H54 (cell line): ENCODE measurements at regions not wholly inside any gene's neighbourhood (a gene's known extent, or its start where the extent isn't known, plus 50 kb on each side); places are given as distances from the start of the nearest gene placed in this dataset.
A peak's percentile ranks its signal among the peaks of the same experiment; 100 is the strongest.

Experiments
- DNase-seq: peaks from one replicate; pipeline ENCODE4 v3.0.0; 2011; ENCODE audit warnings: low spot score, mixed read lengths; ENCODE audit not compliant: insufficient read length
- FAIRE-seq: peaks from 3 replicates; lab custom pipeline; 2011; peaks lifted over from hg19 to GRCh38; lab: Jason Lieb, UNC
- POLR2A ChIP-seq: IDR thresholded peaks from 2 replicates; pipeline ENCODE4 v1.6.1; 2011; ENCODE audit warnings: low read depth, mild to moderate bottlenecking, low read length

GRCh38 chr3:178302966-178303930, 233.0 kb upstream of the KCNMB2 start:
- no peak for DNase-seq
- no peak for FAIRE-seq
- TF ChIP-seq POLR2A = no peak

GRCh38 chr3:178304758-178305467, 231.3 kb upstream of the KCNMB2 start:
- FAIRE-seq (no peak), DNase-seq (peak; percentile 7)
- TF ChIP-seq POLR2A = no peak

- no peak for TF ChIP-seq POLR2A
- DNase-seq = no peak
- no peak for FAIRE-seq
Measured at GRCh38 chr3:178306432-178307115, 229.7 kb upstream of the KCNMB2 start.

GRCh38 chr3:178308771-178309170, 227.5 kb upstream of the KCNMB2 start:
- peak; percentile 77 for FAIRE-seq
- no peak for TF ChIP-seq POLR2A

GRCh38 chr3:178310949-178311348, 225.3 kb upstream of the KCNMB2 start:
- FAIRE-seq (no peak), DNase-seq (no peak)
- no peak for TF ChIP-seq POLR2A

More at GRCh38 chr3:178308771-178309170, 227.5 kb upstream of the KCNMB2 start:
- DNase-seq = no peak

GRCh38 chr3:178313716-178314115, 222.5 kb upstream of the KCNMB2 start:
- TF ChIP-seq POLR2A = no peak
- no peak for FAIRE-seq
- no peak for DNase-seq

- FAIRE-seq = no peak
- TF ChIP-seq POLR2A = no peak
Measured at GRCh38 chr3:178318340-178318739, 217.9 kb upstream of the KCNMB2 start.

GRCh38 chr3:178318941-178319816, 217.1 kb upstream of the KCNMB2 start:
- no peak for TF ChIP-seq POLR2A
- FAIRE-seq (no peak), DNase-seq (no peak)

More at GRCh38 chr3:178318340-178318739, 217.9 kb upstream of the KCNMB2 start:
- no peak for DNase-seq

GRCh38 chr3:178320456-178321351, 215.5 kb upstream of the KCNMB2 start:
- no peak for TF ChIP-seq POLR2A
- DNase-seq (no peak), FAIRE-seq (peak; percentile 69)

- TF ChIP-seq POLR2A = no peak
- FAIRE-seq = no peak
- DNase-seq = no peak
Measured at GRCh38 chr3:178324356-178324755, 211.9 kb upstream of the KCNMB2 start.

GRCh38 chr3:178325330-178325729, 210.9 kb upstream of the KCNMB2 start:
- no peak for DNase-seq
- no peak for TF ChIP-seq POLR2A
- peak; percentile 41 for FAIRE-seq

GRCh38 chr3:178329936-178330335, 206.3 kb upstream of the KCNMB2 start:
- TF ChIP-seq POLR2A = no peak
- DNase-seq (no peak), FAIRE-seq (no peak)

- no peak for TF ChIP-seq POLR2A
- no peak for FAIRE-seq
Measured at GRCh38 chr3:178334239-178334638, 202.0 kb upstream of the KCNMB2 start.

More at GRCh38 chr3:178334239-178334638, 202.0 kb upstream of the KCNMB2 start:
- DNase-seq = no peak
